OCI-LY1 (cell line): ENCODE measurements at regions not wholly inside any gene's neighbourhood (a gene's known extent, or its start where the extent isn't known, plus 50 kb on each side); places are given as distances from the start of the nearest gene placed in this dataset.

Experiments used
- H2AFZ ChIP-seq: fragments of 200-600 bp; sonication (generic), shearing (Covaris generic); 2 replicates; pipeline ENCODE4 v1.6.0; 2014; ENCODE audit warnings: antibody characterized with exemption, mild to moderate bottlenecking, low read length
- H3F3A ChIP-seq: fragments of 200-600 bp; sonication (generic), shearing (Covaris generic); 2 replicates; pipeline ENCODE4 v1.6.0; 2014; ENCODE audit warnings: mild to moderate bottlenecking, antibody characterized with exemption, low read length, moderate library complexity; ENCODE audit not compliant: insufficient read depth
- H3K27ac ChIP-seq: fragments of 200-600 bp; sonication (generic); 2 replicates; pipeline ENCODE4 v1.5.1; 2014; ENCODE audit warnings: low read length, mixed run types, mild to moderate bottlenecking, low read depth; ENCODE audit not compliant: poor library complexity, severe bottlenecking
- H3K27me3 ChIP-seq: fragments of 200-600 bp; sonication (generic); 2 replicates; pipeline ENCODE4 v1.6.0; 2014; ENCODE audit warnings: antibody characterized with exemption, mild to moderate bottlenecking, low read length, moderate library complexity; ENCODE audit not compliant: insufficient read depth
- H3K36me3 ChIP-seq: fragments of 200-600 bp; sonication (generic); 2 replicates; pipeline ENCODE4 v1.6.1; 2014; ENCODE audit warnings: mild to moderate bottlenecking, antibody characterized with exemption, low read length, moderate library complexity, mixed read lengths; ENCODE audit not compliant: insufficient read depth
- H3K4me1 ChIP-seq: fragments of 200-600 bp; sonication (generic); 2 replicates; pipeline ENCODE4 v1.5.1; 2014; ENCODE audit warnings: mild to moderate bottlenecking, low read length, moderate library complexity; ENCODE audit not compliant: insufficient read depth, severe bottlenecking
- H3K4me2 ChIP-seq: fragments of 200-600 bp; sonication (generic), shearing (Covaris generic); 2 replicates; pipeline ENCODE4 v1.6.1; 2014; ENCODE audit warnings: low read length
- H3K4me3 ChIP-seq: fragments of 200-600 bp; sonication (generic); 2 replicates; pipeline ENCODE4 v1.5.1; 2014; ENCODE audit warnings: low read length, low read depth, mild to moderate bottlenecking, mixed read lengths; ENCODE audit not compliant: poor library complexity, severe bottlenecking
- H3K79me2 ChIP-seq: fragments of 200-600 bp; shearing (Covaris generic); 2 replicates; pipeline ENCODE4 v1.6.1; 2016; ENCODE audit warnings: mixed run types, low read length, mixed read lengths; ENCODE audit not compliant: insufficient read depth
- H3K9ac ChIP-seq: fragments of 200-600 bp; sonication (generic), shearing (Covaris generic); 2 replicates; pipeline ENCODE4 v1.6.1; 2014; ENCODE audit warnings: mild to moderate bottlenecking, low read length, mixed read lengths
- H3K9me2 ChIP-seq: fragments of 200-600 bp; sonication (generic), shearing (Covaris generic); 2 replicates; pipeline ENCODE4 v1.6.1; 2014; ENCODE audit warnings: low read depth, mild to moderate bottlenecking, low read length, mixed read lengths
- H3K9me3 ChIP-seq: fragments of 200-600 bp; shearing (Covaris generic); 2 replicates; pipeline ENCODE4 v1.6.1; 2014; ENCODE audit warnings: low read length, mixed read lengths
- H4K20me1 ChIP-seq: fragments of 200-600 bp; sonication (generic), shearing (Covaris generic); 2 replicates; pipeline ENCODE4 v1.6.0; 2016; ENCODE audit warnings: mild to moderate bottlenecking, low read length; ENCODE audit not compliant: insufficient read depth
- EZH2 ChIP-seq: fragments of 200-600 bp; sonication (generic), shearing (Covaris generic); IDR thresholded peaks from 2 replicates; pipeline ENCODE4 v1.8.0; 2017; ENCODE audit warnings: borderline replicate concordance, mixed run types, mild to moderate bottlenecking, antibody characterized with exemption, low read length, moderate library complexity, mixed read lengths
- TF ChIP-seq, protein P1 (sequence below): fragments of 200-600 bp; sonication (generic), shearing (Covaris generic); IDR thresholded peaks from 2 replicates; pipeline ENCODE4 v1.5.1; 2017; ENCODE audit warnings: mild to moderate bottlenecking, antibody characterized with exemption, low read length, moderate library complexity, mixed read lengths

DNA sequence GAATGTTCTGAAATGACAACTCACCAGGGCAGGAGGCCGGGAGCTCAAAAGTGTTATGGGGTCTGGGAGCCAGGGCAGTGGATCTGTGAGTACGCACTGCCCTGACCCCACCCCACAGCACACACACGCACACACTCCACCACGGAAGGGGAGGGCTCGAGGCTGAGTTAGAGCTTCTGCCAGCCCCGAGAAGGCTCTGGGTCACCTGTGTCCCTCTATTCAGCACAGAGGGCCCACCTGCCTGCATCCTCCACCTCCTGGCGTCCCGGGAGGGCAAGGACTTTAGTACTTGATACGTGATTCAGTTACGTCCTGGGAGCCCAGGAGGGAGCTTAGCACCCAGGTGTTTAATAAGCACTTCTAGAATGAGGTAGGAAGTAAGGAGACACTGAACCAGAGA, 190.0 kb upstream of the GPR12 start:
- H3K27ac ChIP-seq: no peak overlapping the region
- no peak overlapping the region for H3K4me3 ChIP-seq
- no peaks in the 10 kb centered on the region for H3K9me2 ChIP-seq
- no peaks in the 10 kb centered on the region for H3K9me3 ChIP-seq
- no peaks in the 10 kb centered on the region for H3K79me2 ChIP-seq
- H3K4me2 ChIP-seq: no peak overlapping the region
- H4K20me1 ChIP-seq: no peaks in the 10 kb centered on the region
- H3K4me1 ChIP-seq: no peaks in the 10 kb centered on the region
- no peaks in the 10 kb centered on the region for H3K36me3 ChIP-seq
- TF ChIP-seq EZH2: no peak
- TF ChIP-seq, protein P1, sequence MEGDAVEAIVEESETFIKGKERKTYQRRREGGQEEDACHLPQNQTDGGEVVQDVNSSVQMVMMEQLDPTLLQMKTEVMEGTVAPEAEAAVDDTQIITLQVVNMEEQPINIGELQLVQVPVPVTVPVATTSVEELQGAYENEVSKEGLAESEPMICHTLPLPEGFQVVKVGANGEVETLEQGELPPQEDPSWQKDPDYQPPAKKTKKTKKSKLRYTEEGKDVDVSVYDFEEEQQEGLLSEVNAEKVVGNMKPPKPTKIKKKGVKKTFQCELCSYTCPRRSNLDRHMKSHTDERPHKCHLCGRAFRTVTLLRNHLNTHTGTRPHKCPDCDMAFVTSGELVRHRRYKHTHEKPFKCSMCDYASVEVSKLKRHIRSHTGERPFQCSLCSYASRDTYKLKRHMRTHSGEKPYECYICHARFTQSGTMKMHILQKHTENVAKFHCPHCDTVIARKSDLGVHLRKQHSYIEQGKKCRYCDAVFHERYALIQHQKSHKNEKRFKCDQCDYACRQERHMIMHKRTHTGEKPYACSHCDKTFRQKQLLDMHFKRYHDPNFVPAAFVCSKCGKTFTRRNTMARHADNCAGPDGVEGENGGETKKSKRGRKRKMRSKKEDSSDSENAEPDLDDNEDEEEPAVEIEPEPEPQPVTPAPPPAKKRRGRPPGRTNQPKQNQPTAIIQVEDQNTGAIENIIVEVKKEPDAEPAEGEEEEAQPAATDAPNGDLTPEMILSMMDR: no peak
- no peak overlapping the region for H2AFZ ChIP-seq
- H3F3A ChIP-seq: no peaks in the 10 kb centered on the region
- no peak overlapping the region for H3K9ac ChIP-seq
- no peaks in the 10 kb centered on the region for H3K27me3 ChIP-seq

GRCh38 chr13:26949701-26950502, 189.3 kb upstream of the GPR12 start:
- Histone ChIP-seq H3K27ac (no peak overlapping the region), H3K27me3 (no peaks in the 10 kb centered on the region), H3K9me2 (no peaks in the 10 kb centered on the region), H3K4me3 (no peak overlapping the region), H3K4me2 (no peak overlapping the region), H3K79me2 (no peaks in the 10 kb centered on the region), H3F3A (no peaks in the 10 kb centered on the region), H3K4me1 (no peaks in the 10 kb centered on the region), H3K9ac (no peak overlapping the region), H2AFZ (no peak overlapping the region), H3K36me3 (no peaks in the 10 kb centered on the region), H3K9me3 (no peaks in the 10 kb centered on the region), H4K20me1 (no peaks in the 10 kb centered on the region)
- TF ChIP-seq, protein P1: no peak
- no peak for TF ChIP-seq EZH2

GRCh38 chr13:26948353-26948752, 187.8 kb upstream of the GPR12 start:
- Histone ChIP-seq H3K9me2 (no peaks in the 10 kb centered on the region), H3K9ac (no peak overlapping the region), H2AFZ (no peak overlapping the region)

More at GRCh38 chr13:26948353-26948752, 187.8 kb upstream of the GPR12 start:
- H3K27me3 ChIP-seq: no peaks in the 10 kb centered on the region
- no peaks in the 10 kb centered on the region for H3K9me3 ChIP-seq
- no peak overlapping the region for H3K4me3 ChIP-seq
- no peaks in the 10 kb centered on the region for H3F3A ChIP-seq
- no peaks in the 10 kb centered on the region for H3K79me2 ChIP-seq
- H4K20me1 ChIP-seq: no peaks in the 10 kb centered on the region
- H3K36me3 ChIP-seq: no peaks in the 10 kb centered on the region
- TF ChIP-seq EZH2: no peak
- TF ChIP-seq, protein P1: no peak
- H3K4me2 ChIP-seq: no peak overlapping the region
- no peak overlapping the region for H3K27ac ChIP-seq
- no peaks in the 10 kb centered on the region for H3K4me1 ChIP-seq
